Psoas muscle (tissue), 7 donors: ENCODE measurements at regions not wholly inside any gene's neighbourhood (a gene's known extent, or its start where the extent isn't known, plus 50 kb on each side); places are given as distances from the start of the nearest gene placed in this dataset.

Experiments used
- ATAC-seq, 4 donors: fragments of 200-7000 bp; cut with Tn5 transposase; one replicate each; pipeline ENCODE4 v1.9.1; 2020; ENCODE audit warnings: moderate library complexity in 3 of 4, mild to moderate bottlenecking in 2 of 4
- DNase-seq, 2 donors: peaks; one replicate each; pipeline ENCODE4 v3.0.0-alpha.2; 2020
- H3K27ac ChIP-seq: fragments of 200-600 bp; one replicate; pipeline ENCODE4 v1.8.0; 2022
- H3K27me3 ChIP-seq, 3 donors: fragments of 200-600 bp in 1 of 3; one replicate each; pipeline versions ENCODE4 v1.6.1 to v1.8.0; 2013 to 2022; ENCODE audit warnings: low read length in 2 of 3, mild to moderate bottlenecking in 2 of 3, moderate library complexity in 1 of 3; ENCODE audit not compliant: insufficient read depth in 3 of 3
- H3K36me3 ChIP-seq, 2 donors: fragments of 200-600 bp in 1 of 2; one replicate each; pipeline versions ENCODE4 v1.6.1 to v1.8.0; 2013 to 2022; ENCODE audit warnings: low read depth in 1 of 2, mild to moderate bottlenecking in 1 of 2, moderate library complexity in 1 of 2; ENCODE audit not compliant: insufficient read depth in 1 of 2
- H3K4me1 ChIP-seq: fragments of 200-600 bp; one replicate; pipeline ENCODE4 v1.8.0; 2022
- H3K4me3 ChIP-seq: fragments of 200-600 bp; one replicate; pipeline ENCODE4 v1.8.0; 2022; ENCODE audit warnings: mild to moderate bottlenecking
- H3K9me3 ChIP-seq: fragments of 200-600 bp; one replicate; pipeline ENCODE4 v1.8.0; 2022
- CTCF ChIP-seq: fragments of 200-600 bp; IDR thresholded peaks from one replicate; pipeline ENCODE4 v1.8.0; 2022; ENCODE audit warnings: antibody characterized with exemption
- WGBS, 3 donors: extraction: QIAGEN DNeasy Blood & Tissue Kit; methylation state at CpG; one replicate each; pipeline versions ENCODE4 v1.1.6 to v1.1.7; 2013; 5-methylcytosine and 5-hydroxymethylcytosine counted together
- intact Hi-C, 2 donors: fragments of 100-400 bp; cut with DNase I; formaldehyde crosslinking; loops; one replicate each; pipeline versions ENCODE4 v1.11.0 to v1.14.2; 2022
- donor health status: healthy with polysubstance abuse.
- donor health status: DM: no; HTN: no; CAD: no; lungs with moderate emphysema.
- donor health status: Bipolar disorder and iron deficiency.
- donor health status: healthy.
- donor health status: DM: yes; HTN: yes; CAD: no.
- donor health status: DM: no; HTN: no; CAD: no.
- donor health status: DM: yes; HTN: yes; CAD: no.

- no peak for DNase-seq
- no peaks in the 10 kb centered on the region for H3K9me3 ChIP-seq
- TF ChIP-seq CTCF = no peak
- H3K36me3 ChIP-seq = no peaks in the 10 kb centered on the region
- WGBS, 3 donors = 87 to 90% (median 90%) methylated on average over 11 of the region's 11 CpGs
- H3K4me3 ChIP-seq = no peak overlapping the region
- no peak overlapping the region for H3K27ac ChIP-seq
- ATAC-seq = no peak
- no peaks in the 10 kb centered on the region for H3K27me3 ChIP-seq
- H3K4me1 ChIP-seq = no peaks in the 10 kb centered on the region
- intact Hi-C loops = loop anchor here in 1 of 2 donors (5.0 kb wide), 1 partner anchor 224 kb away; no protein-coding TSS in a partner anchor
These were observed 250.9 kb downstream of the NR2F2 start for GRCh38 chr15:96581371-96581770.

- no peak for TF ChIP-seq CTCF
- DNase-seq (no peak), ATAC-seq (no peak)
- intact Hi-C loops = loop anchor here in 1 of 2 donors (5.0 kb wide), 1 partner anchor 225 kb away; no protein-coding TSS in a partner anchor
- Histone ChIP-seq H3K4me3 (no peak overlapping the region), H3K4me1 (no peaks in the 10 kb centered on the region), H3K9me3 (no peaks in the 10 kb centered on the region), H3K27ac (no peak overlapping the region), H3K27me3 (no peaks in the 10 kb centered on the region), H3K36me3 (no peaks in the 10 kb centered on the region)
- WGBS, 3 donors = 88 to 90% (median 90%) methylated on average over 11 of the region's 11 CpGs
These were observed 252.0 kb downstream of the NR2F2 start for GRCh38 chr15:96582473-96582872.

- no peaks in the 10 kb centered on the region for H3K4me1 ChIP-seq
- H3K9me3 ChIP-seq = no peaks in the 10 kb centered on the region
- ATAC-seq (no peak), DNase-seq (no peak)
- intact Hi-C loops = loop anchor here (2.0 to 5.0 kb wide), 2 partner anchors 226 to 227 kb away; no protein-coding TSS in a partner anchor
- no peak for TF ChIP-seq CTCF
- 71 to 76% (median 76%) methylated on average over 2 of the region's 2 CpGs for WGBS, 3 donors
- no peak overlapping the region for H3K27ac ChIP-seq
- H3K27me3 ChIP-seq = no peaks in the 10 kb centered on the region
- H3K36me3 ChIP-seq = no peaks in the 10 kb centered on the region
- H3K4me3 ChIP-seq = no peak overlapping the region
These were observed 253.2 kb downstream of the NR2F2 start for GRCh38 chr15:96583671-96584070.

GRCh38 chr15:96585484-96586386 lies 255.2 kb downstream of the NR2F2 start:
- intact Hi-C loops = loop anchor here in 1 of 2 donors (2.0 kb wide), 1 partner anchor 229 kb away; no protein-coding TSS in a partner anchor
- H3K27ac ChIP-seq = no peak overlapping the region
- ATAC-seq = no peak

More at GRCh38 chr15:96585484-96586386, 255.2 kb downstream of the NR2F2 start:
- Histone ChIP-seq H3K9me3 (no peaks in the 10 kb centered on the region), H3K27me3 (no peaks in the 10 kb centered on the region), H3K36me3 (no peaks in the 10 kb centered on the region), H3K4me3 (no peak overlapping the region), H3K4me1 (no peaks in the 10 kb centered on the region)
- 54 to 61% (median 55%) methylated on average over 9 of the region's 9 CpGs for WGBS, 3 donors
- peak; percentile 22 for TF ChIP-seq CTCF
- DNase-seq = no peak
